Astrocyte (in vitro differentiated cells and primary cell): ENCODE measurements at regions not wholly inside any gene's neighbourhood (a gene's known extent, or its start where the extent isn't known, plus 50 kb on each side); places are given as distances from the start of the nearest gene placed in this dataset.
A peak's percentile ranks its signal among the peaks of the same experiment; 100 is the strongest.

ENCODE experiments used
- DNase-seq: peaks from one replicate; pipeline ENCODE4 v3.0.0-alpha.2; 2010; ENCODE audit warnings: low read depth
- FAIRE-seq: peaks from 2 replicates; lab custom pipeline; 2011; peaks lifted over from hg19 to GRCh38; lab: Jason Lieb, UNC
- H2AFZ ChIP-seq: 2 replicates; pipeline ENCODE4 v1.6.0; 2012; ENCODE audit warnings: low read depth, low read length, inconsistent platforms
- H3K27ac ChIP-seq: 2 replicates; pipeline ENCODE4 v1.5.1; 2011; ENCODE audit warnings: low read depth, low read length, inconsistent platforms
- H3K27me3 ChIP-seq: 2 replicates; pipeline ENCODE4 v1.6.0; 2011; ENCODE audit warnings: low read length, inconsistent platforms; ENCODE audit not compliant: insufficient read depth
- H3K36me3 ChIP-seq: 2 replicates; pipeline ENCODE4 v1.5.1; 2011; ENCODE audit warnings: low read length, inconsistent platforms; ENCODE audit not compliant: insufficient read depth
- H3K4me1 ChIP-seq: 2 replicates; pipeline ENCODE4 v1.5.1; 2011; ENCODE audit warnings: low read length, inconsistent platforms; ENCODE audit not compliant: insufficient read depth
- H3K4me2 ChIP-seq: 2 replicates; pipeline ENCODE4 v1.6.0; 2012; ENCODE audit warnings: low read length, inconsistent platforms
- H3K4me3 ChIP-seq: 2 replicates; pipeline ENCODE4 v1.5.1; 2011; ENCODE audit warnings: low read depth, mild to moderate bottlenecking, low read length, inconsistent platforms; ENCODE audit not compliant: insufficient read depth
- H3K79me2 ChIP-seq: 2 replicates; pipeline ENCODE4 v1.6.0; 2012; ENCODE audit warnings: mild to moderate bottlenecking, low read length, inconsistent platforms; ENCODE audit not compliant: insufficient read depth
- H3K9ac ChIP-seq: 2 replicates; pipeline ENCODE4 v1.6.0; 2012; ENCODE audit warnings: mild to moderate bottlenecking, low read length, inconsistent platforms
- H3K9me3 ChIP-seq: 2 replicates; pipeline ENCODE4 v1.5.1; 2012; ENCODE audit warnings: low read depth, mild to moderate bottlenecking, low read length, inconsistent platforms; ENCODE audit not compliant: insufficient read depth
- H4K20me1 ChIP-seq: 2 replicates; pipeline ENCODE4 v1.6.0; 2012; ENCODE audit warnings: low read length, inconsistent platforms; ENCODE audit not compliant: insufficient read depth
- H3K27ac Mint-ChIP-seq: one replicate; pipeline ENCODE4 v1.8.0; 2021; ENCODE audit warnings: mild to moderate bottlenecking, mixed read lengths; ENCODE audit not compliant: unreplicated experiment
- H3K27me3 Mint-ChIP-seq: one replicate; pipeline ENCODE4 v1.8.0; 2021; ENCODE audit warnings: low read depth, mixed read lengths; ENCODE audit not compliant: unreplicated experiment
- H3K36me3 Mint-ChIP-seq: one replicate; pipeline ENCODE4 v1.8.0; 2021; ENCODE audit warnings: low read depth, mixed read lengths; ENCODE audit not compliant: unreplicated experiment
- H3K4me1 Mint-ChIP-seq: one replicate; pipeline ENCODE4 v1.8.0; 2021; ENCODE audit warnings: low read depth, mixed read lengths; ENCODE audit not compliant: unreplicated experiment
- H3K4me3 Mint-ChIP-seq: one replicate; pipeline ENCODE4 v1.8.0; 2021; ENCODE audit warnings: mild to moderate bottlenecking, moderate library complexity, mixed read lengths; ENCODE audit not compliant: unreplicated experiment
- H3K9me3 Mint-ChIP-seq: one replicate; pipeline ENCODE4 v1.8.0; 2021; ENCODE audit warnings: mild to moderate bottlenecking, mixed read lengths; ENCODE audit not compliant: unreplicated experiment
- EZH2 ChIP-seq: IDR thresholded peaks from 2 replicates; pipeline ENCODE4 v1.6.1; 2012; ENCODE audit warnings: mild to moderate bottlenecking, low read length, inconsistent platforms; ENCODE audit not compliant: insufficient read depth
- TF ChIP-seq, protein P1 (sequence below): IDR thresholded peaks from 2 replicates; pipeline ENCODE4 v1.5.1; 2011; ENCODE audit warnings: low read depth, mild to moderate bottlenecking, inconsistent platforms, low read length, moderate library complexity; ENCODE audit not compliant: insufficient read depth

DNA sequence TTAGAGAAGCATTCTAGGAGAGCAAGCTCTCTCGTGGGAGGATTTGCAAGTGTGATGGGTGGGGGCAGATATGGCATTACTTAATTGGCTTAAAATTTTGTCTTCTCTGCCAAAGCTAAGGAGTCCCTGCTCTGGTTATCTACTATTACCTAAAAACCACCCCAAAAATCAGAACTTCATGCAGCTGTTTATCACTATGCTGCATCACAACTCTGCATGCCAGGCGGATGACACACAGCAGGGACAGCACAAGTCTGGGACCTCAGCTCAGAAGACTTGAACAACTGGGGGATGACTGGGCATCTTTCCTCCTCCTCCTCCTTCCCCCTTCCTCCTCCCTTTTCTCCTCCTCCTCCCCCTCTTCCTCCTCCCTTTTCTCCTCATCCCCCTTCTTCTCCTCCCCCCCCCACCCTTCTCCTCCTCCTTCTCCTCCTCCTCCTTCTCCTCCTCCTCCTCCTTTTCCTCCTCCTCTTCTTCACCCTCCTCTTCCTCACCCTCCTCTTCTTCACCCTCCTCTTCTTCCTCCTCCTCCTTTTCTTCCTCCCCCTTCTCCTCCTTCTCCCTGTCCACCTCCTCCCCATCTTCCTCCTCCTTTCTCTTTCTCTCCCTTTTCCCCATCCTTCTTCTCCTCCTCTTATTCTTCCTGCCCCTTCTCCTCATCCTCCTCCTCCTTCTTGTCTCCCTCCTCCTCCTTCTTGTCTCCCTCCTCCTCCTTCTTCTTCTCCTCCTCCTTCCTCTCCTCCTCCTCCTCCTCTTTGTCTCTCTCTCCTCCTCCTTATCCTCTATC, 218.6 kb upstream of the PMEPA1 start:
- Histone ChIP-seq H3K4me1 (peaks cover 4% of the 10 kb centered on the region), H4K20me1 (no peaks in the 10 kb centered on the region), H3K27me3 (no peaks in the 10 kb centered on the region), H3K9me3 (no peaks in the 10 kb centered on the region), H3K27ac (no peak overlapping the region), H3K79me2 (no peaks in the 10 kb centered on the region), H3K36me3 (no peaks in the 10 kb centered on the region), H3K4me2 (peak overlapping the region; percentile 48), H2AFZ (no peak overlapping the region), H3K4me3 (no peak overlapping the region), H3K9ac (no peak overlapping the region)
- Mint-ChIP-seq H3K4me3 (no peak overlapping the region), H3K4me1 (no peaks in the 10 kb centered on the region), H3K9me3 (peaks cover 17% of the 10 kb centered on the region), H3K27me3 (peaks cover 40% of the 10 kb centered on the region), H3K27ac (no peak overlapping the region), H3K36me3 (no peaks in the 10 kb centered on the region)
- FAIRE-seq (no peak), DNase-seq (peak; percentile 56)
- TF ChIP-seq, protein P1, sequence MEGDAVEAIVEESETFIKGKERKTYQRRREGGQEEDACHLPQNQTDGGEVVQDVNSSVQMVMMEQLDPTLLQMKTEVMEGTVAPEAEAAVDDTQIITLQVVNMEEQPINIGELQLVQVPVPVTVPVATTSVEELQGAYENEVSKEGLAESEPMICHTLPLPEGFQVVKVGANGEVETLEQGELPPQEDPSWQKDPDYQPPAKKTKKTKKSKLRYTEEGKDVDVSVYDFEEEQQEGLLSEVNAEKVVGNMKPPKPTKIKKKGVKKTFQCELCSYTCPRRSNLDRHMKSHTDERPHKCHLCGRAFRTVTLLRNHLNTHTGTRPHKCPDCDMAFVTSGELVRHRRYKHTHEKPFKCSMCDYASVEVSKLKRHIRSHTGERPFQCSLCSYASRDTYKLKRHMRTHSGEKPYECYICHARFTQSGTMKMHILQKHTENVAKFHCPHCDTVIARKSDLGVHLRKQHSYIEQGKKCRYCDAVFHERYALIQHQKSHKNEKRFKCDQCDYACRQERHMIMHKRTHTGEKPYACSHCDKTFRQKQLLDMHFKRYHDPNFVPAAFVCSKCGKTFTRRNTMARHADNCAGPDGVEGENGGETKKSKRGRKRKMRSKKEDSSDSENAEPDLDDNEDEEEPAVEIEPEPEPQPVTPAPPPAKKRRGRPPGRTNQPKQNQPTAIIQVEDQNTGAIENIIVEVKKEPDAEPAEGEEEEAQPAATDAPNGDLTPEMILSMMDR = no peak
- TF ChIP-seq EZH2 = no peak

DNA sequence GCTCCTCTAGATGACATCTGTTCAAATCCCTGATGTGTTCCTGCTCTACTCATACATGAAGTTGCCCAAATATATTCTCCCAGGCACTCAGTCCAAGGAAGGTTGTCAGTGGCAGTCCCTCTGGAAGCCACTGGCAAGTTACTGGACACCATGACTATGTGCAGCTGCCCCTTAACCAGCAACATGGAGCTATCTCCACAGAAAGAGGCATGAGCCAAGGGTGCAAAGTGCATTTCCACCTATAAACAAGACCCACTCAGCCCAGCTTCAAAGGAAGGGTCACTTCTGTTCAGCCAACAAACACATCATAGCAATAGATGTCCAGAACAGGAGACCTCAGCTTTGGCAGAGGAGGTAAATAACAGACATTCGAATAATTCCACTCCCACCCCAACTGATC, 217.6 kb upstream of the PMEPA1 start:
- H3K27ac Mint-ChIP-seq = no peak overlapping the region
- H3K4me2 ChIP-seq = no peak overlapping the region
- H2AFZ ChIP-seq = no peak overlapping the region
- H3K9me3 Mint-ChIP-seq = peaks cover 17% of the 10 kb centered on the region
- no peaks in the 10 kb centered on the region for H4K20me1 ChIP-seq
- DNase-seq (no peak), FAIRE-seq (no peak)
- no peaks in the 10 kb centered on the region for H3K79me2 ChIP-seq
- H3K4me3 ChIP-seq = no peak overlapping the region
- no peaks in the 10 kb centered on the region for H3K9me3 ChIP-seq
- no peaks in the 10 kb centered on the region for H3K36me3 ChIP-seq
- no peaks in the 10 kb centered on the region for H3K4me1 Mint-ChIP-seq
- no peaks in the 10 kb centered on the region for H3K36me3 Mint-ChIP-seq
- H3K27me3 ChIP-seq = peaks cover 2% of the 10 kb centered on the region
- peaks cover 36% of the 10 kb centered on the region for H3K27me3 Mint-ChIP-seq
- H3K4me3 Mint-ChIP-seq = no peak overlapping the region
- no peak overlapping the region for H3K9ac ChIP-seq
- H3K4me1 ChIP-seq = peaks cover 9% of the 10 kb centered on the region
- no peak overlapping the region for H3K27ac ChIP-seq
- TF ChIP-seq EZH2 = no peak
- TF ChIP-seq, protein P1 = no peak

DNA sequence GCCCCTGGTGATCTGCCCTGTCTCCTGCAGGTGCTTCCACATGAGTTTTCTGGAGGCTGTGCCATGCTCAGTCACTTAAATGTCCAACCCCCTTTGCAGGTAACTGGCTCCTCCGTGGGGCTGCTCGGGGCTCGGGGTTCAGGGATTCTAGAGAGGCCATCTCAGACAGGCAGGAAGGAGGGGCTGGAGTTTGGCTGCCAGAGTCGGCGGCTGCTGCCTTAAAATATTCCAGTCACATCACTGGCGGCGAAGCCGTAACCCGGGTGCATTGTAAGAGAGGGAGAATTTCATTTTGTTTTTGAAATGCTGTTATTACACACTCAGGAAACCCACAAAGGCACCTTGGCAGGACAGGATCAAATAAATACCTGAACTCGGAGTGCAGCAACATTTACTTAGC, 212.9 kb upstream of the PMEPA1 start:
- no peak for TF ChIP-seq EZH2
- TF ChIP-seq, protein P1 = no peak
- Histone ChIP-seq H2AFZ (no peak overlapping the region), H3K36me3 (no peaks in the 10 kb centered on the region), H3K4me2 (peak overlapping the region; percentile 25), H3K9ac (no peak overlapping the region), H3K27me3 (peaks cover 8% of the 10 kb centered on the region), H3K27ac (no peak overlapping the region), H3K4me3 (no peak overlapping the region), H4K20me1 (no peaks in the 10 kb centered on the region), H3K9me3 (no peaks in the 10 kb centered on the region), H3K79me2 (no peaks in the 10 kb centered on the region), H3K4me1 (peaks cover 6% of the 10 kb centered on the region)
- H3K4me1 Mint-ChIP-seq = no peaks in the 10 kb centered on the region
- H3K27ac Mint-ChIP-seq = no peak overlapping the region
- DNase-seq (no peak), FAIRE-seq (no peak)
- peaks cover 18% of the 10 kb centered on the region for H3K9me3 Mint-ChIP-seq
- H3K27me3 Mint-ChIP-seq = peaks cover 49% of the 10 kb centered on the region
- H3K4me3 Mint-ChIP-seq = no peak overlapping the region
- peaks cover 3% of the 10 kb centered on the region for H3K36me3 Mint-ChIP-seq
